Testis (tissue), 2 donors: ENCODE measurements at regions not wholly inside any gene's neighbourhood (a gene's known extent, or its start where the extent isn't known, plus 50 kb on each side); places are given as distances from the start of the nearest gene placed in this dataset.

Source experiments
- CTCF ChIP-seq, 3 experiments: fragments of 450-650 bp in 2 of 3; fragments of 200-600 bp in 1 of 3; sonication (generic) in 1 of 3; IDR thresholded peaks; one replicate each; pipeline ENCODE4 v1.5.1; 2016 to 2019; ENCODE audit warnings: antibody characterized with exemption in 3 of 3, mild to moderate bottlenecking in 2 of 3, moderate library complexity in 1 of 3
- POLR2A ChIP-seq: fragments of 450-650 bp; IDR thresholded peaks from one replicate; pipeline ENCODE4 v1.6.1; 2017; ENCODE audit warnings: antibody characterized with exemption, mild to moderate bottlenecking, moderate library complexity

- TF ChIP-seq CTCF (IDR thresholded peaks at IDR 0.05), result no peak
- TF ChIP-seq POLR2A, result no peak
Observed at GRCh38 chr5:66345281-66345680, 201.2 kb downstream of the SREK1 start.
